GM11168 (cell line): ENCODE measurements at regions not wholly inside any gene's neighbourhood (a gene's known extent, or its start where the extent isn't known, plus 50 kb on each side); places are given as distances from the start of the nearest gene placed in this dataset.

ENCODE experiments used
- in situ Hi-C: fragments of 300-500 bp; cut with MboI; formaldehyde crosslinking; loops from one replicate; pipeline ENCODE4 v1.12.0; 2022; ENCODE audit warnings: low sequenced_read_pairs; ENCODE audit not compliant: unreplicated experiment

- in situ Hi-C loops, result no loop called here
Observed at GRCh38 chr9:81141961-81142360, 547.4 kb downstream of the TLE1 start.

GRCh38 chr9:81137976-81138568 lies 551.3 kb downstream of the TLE1 start:
- in situ Hi-C loops, result no loop called here

GRCh38 chr9:81132796-81133195 lies 556.6 kb downstream of the TLE1 start:
- in situ Hi-C loops, result no loop called here

DNA sequence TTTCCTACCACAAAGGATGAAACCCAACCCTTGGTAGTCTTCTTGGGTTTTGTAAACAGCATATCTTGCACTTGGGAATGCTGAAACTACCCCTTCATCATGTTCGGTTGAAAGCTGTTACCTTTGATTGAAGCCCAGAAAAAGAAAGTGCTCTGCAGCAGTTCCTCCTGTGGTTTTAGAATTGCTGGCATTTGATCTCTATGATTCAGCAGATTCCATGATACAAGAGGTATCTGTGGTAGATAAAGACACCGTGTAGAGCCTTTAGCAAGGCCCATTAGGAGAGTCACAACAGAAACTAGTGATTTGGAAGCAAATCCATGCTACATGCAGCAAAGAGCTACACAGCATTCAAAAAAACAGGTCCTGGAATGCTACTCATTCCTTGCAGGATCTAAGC lies 557.0 kb downstream of the TLE1 start:
- in situ Hi-C loops, result no loop called here

DNA sequence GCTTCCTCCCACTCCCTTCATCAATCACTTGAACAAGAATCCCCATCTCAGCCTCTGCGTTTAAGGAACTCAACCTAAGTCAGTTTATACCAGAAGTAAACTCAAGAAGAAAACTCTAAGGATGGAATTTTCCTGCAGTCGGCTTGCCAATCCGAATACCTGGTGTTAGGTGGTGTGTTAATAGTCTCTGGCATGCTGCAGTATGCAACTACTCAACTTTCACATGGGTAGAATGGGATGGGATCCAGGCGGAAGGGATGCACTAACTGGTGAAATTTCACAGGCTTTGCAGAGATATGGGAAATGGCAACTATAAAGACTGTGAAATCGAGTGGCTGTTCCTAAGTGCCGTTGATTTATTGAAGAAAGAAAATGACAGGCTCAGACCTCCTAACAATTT lies 560.6 kb downstream of the TLE1 start:
- in situ Hi-C loops, result no loop called here

- in situ Hi-C loops, result no loop called here
Observed at GRCh38 chr9:81125446-81126092, 563.8 kb downstream of the TLE1 start.

- in situ Hi-C loops, result no loop called here
Observed at GRCh38 chr9:81123526-81123925, 565.8 kb downstream of the TLE1 start.

DNA sequence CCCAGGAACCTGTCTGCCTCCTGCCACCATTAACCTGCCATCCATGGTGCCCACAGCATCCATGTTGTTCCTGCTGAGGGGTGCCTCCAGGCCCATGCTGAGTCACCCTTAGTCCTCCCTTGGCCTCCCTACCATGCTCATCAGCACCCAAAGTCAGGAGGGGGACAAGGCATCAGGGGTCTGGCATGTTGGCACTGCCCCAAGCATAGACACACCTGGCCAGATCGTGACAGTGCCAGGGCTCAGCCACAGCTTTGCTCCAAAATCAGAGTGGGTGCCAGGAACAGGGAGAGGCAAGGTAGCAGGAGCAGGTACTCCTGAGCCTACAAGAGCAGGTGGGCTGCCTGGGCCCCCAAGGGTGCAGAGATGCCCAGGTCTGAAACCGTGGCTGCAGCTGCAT lies 566.6 kb downstream of the TLE1 start:
- in situ Hi-C loops, result no loop called here

GRCh38 chr9:81119591-81119990 lies 569.8 kb downstream of the TLE1 start:
- in situ Hi-C loops, result no loop called here

- in situ Hi-C loops, result no loop called here
Observed at GRCh38 chr9:81118416-81118815, 570.9 kb downstream of the TLE1 start.

DNA sequence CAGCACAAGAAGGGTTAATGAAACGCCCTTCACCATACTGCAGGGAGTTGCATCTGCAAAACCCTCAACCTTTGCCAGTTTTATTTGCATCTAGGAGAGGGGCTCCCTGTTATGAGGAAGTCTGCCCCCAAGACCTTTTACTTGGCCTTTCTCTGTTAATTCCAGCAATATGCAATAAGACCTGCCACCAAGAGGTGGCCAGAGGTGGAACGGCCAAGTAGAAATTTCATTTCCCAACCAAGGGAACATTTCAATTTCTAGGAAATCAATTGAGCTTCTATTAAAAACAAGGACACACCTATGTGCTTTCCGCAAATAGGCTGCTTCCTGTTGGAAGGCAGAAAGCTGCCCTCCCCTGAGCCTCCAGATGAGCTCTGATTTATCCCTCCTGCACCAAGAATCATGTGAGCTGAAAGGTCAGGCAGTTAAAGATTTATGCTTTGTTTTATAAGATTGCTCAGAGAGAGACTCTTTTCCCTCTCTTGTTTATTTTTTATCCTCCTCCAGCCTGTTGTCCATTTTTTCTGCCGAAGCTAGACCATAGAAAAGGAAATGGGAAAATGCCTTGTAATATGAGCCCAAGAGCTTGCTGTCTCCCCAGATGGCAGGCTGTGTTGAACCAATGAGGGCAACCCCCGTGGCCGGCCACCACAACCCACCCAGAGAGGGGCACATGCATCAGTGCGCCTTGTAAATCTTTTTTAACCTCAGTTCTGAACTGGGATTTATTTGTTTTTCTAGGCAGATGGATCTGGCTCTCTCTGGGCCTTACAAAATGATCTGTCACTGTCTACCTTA lies 572.8 kb downstream of the TLE1 start:
- in situ Hi-C loops, result no loop called here

GRCh38 chr9:81113453-81114124 lies 575.8 kb downstream of the TLE1 start:
- in situ Hi-C loops, result no loop called here

DNA sequence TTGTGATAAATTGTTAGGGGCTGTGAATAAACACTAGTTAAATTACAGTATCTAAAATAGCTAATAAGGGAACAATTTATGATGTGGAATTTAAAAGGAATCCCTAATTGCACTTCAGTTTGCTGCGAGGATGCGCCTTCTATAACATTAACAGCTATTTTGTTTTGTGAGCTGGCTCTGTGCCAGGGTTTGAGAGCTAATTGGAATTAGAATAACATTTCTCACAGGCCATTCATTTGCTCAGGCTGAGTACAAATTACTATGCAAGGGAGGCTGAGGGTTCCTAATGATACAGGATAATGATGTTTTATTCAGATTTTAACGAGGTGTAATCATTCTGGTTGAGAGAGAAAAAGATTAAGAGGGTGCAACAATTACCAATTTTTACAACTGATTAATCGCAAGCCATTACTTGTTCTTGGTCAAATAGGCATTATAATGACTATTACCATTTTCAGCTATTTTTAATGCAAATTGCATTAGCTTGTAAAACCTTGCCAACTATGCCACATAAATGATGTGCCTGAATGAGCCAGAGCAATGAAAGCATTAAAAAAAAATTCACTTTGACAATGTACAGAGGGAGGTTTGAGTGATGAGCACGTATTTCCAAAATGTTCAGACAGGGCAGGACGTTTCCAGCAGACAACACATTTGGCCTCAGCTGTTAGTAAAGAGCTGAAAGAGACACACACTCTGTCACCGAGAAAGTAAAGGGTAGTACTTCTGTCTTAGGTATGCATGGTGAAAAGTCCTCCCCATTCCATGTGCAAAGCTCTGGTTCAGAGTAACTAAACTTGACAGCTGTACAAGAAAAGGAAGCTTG lies 576.5 kb downstream of the TLE1 start:
- in situ Hi-C loops, result no loop called here

- in situ Hi-C loops, result no loop called here
Observed at GRCh38 chr9:81108821-81109220, 580.5 kb downstream of the TLE1 start.

- in situ Hi-C loops, result no loop called here
Observed at GRCh38 chr9:81108391-81108790, 581.0 kb downstream of the TLE1 start.

DNA sequence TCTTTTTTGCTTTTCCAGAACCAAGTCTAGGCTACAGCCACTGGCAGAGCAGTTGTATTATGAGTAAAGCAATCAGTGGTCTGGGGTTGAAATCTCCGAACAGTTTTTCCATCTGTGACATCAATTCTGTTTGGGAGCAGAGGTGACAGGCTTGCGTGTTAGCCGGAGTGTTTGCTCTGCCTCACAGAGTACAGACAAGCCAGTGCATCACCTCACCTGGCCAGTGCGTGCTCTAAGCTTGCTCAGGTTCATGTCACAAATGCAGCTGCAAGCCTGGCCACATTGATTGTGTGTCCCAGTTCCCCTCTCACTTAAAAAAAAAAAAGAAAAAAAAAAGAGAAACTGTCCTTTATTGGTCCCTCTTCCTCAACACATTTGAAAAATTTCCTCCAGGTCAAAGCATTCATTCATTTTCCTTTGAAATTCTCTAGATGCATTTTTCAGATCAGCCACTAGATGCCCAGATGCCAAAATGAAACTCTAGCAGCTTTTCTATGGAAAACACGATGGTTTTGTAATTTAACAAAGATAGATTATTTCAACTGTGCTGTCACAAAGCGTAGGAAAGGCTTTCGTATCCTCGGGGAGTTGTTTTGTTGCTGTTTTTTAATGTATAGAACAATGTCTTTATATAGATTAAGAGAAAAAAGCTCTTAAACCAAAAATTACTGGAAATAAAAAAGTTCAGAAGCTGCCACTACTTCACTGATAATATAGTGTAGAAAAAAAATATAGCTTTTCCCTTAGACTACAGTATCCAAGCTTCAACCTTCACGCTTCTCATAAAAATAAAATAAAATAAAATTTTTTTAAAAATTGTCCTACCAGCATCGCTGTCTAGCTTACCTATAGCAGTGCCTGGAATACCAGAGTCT lies 585.5 kb downstream of the TLE1 start:
- in situ Hi-C loops, result no loop called here

GRCh38 chr9:81097131-81097847 lies 592.1 kb downstream of the TLE1 start:
- in situ Hi-C loops, result no loop called here

DNA sequence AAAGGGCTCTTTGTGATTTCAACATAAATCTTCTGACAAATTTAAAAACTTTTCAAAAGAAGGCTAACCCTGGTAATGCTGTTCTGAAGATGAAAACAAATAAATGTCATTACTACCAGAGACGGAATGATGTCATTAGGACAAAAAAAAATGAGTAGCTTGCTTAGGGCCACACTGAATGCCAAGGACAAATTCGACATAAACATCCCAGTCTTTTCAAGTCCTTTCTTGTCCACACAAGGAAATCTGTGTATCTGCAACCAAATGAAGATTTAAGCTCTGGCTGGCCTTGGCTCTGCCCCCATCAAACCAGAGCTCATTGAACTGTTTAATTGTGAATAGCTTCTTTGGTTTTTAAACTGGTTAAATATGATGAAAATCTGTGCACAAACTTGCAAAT lies 592.7 kb downstream of the TLE1 start:
- in situ Hi-C loops, result no loop called here

- in situ Hi-C loops, result no loop called here
Observed at GRCh38 chr9:81092057-81092456, 597.3 kb downstream of the TLE1 start.
